Left lung (tissue), 4 donors: ENCODE measurements at regions not wholly inside any gene's neighbourhood (a gene's known extent, or its start where the extent isn't known, plus 50 kb on each side); places are given as distances from the start of the nearest gene placed in this dataset.

ENCODE experiments used
- ATAC-seq: fragments of 200-7000 bp; cut with Tn5 transposase; one replicate; pipeline ENCODE4 v1.9.1; 2020; ENCODE audit warnings: moderate library complexity
- DNase-seq, 4 donors: peaks; one replicate each; pipeline ENCODE4 v3.0.0-alpha.2; 2013 to 2020
- H3K27ac ChIP-seq, 2 donors: fragments of 200-600 bp; sonication (generic) in 1 of 2; one replicate each; pipeline versions ENCODE4 v1.5.0 to v1.8.0; 2020 to 2021
- H3K27me3 ChIP-seq, 2 donors: fragments of 200-600 bp; sonication (generic) in 1 of 2; one replicate each; pipeline versions ENCODE4 v1.5.0 to v1.8.0; 2020 to 2021
- H3K36me3 ChIP-seq, 2 donors: fragments of 200-600 bp; sonication (generic) in 1 of 2; one replicate each; pipeline versions ENCODE4 v1.5.0 to v1.8.0; 2020 to 2021
- H3K4me1 ChIP-seq, 2 donors: fragments of 200-600 bp; one replicate each; pipeline ENCODE4 v1.8.0; 2021
- H3K4me3 ChIP-seq, 2 donors: fragments of 200-600 bp; sonication (generic) in 1 of 2; one replicate each; pipeline versions ENCODE4 v1.5.0 to v1.8.0; 2020 to 2021; ENCODE audit warnings: mild to moderate bottlenecking in 1 of 2
- H3K9me3 ChIP-seq, 2 donors: fragments of 200-600 bp; sonication (generic) in 1 of 2; one replicate each; pipeline versions ENCODE4 v1.5.0 to v1.8.0; 2020 to 2021
- intact Hi-C, 2 donors: fragments of 100-400 bp; cut with DNase I; formaldehyde crosslinking; loops; one replicate each; pipeline versions ENCODE4 v1.11.2 to v1.14.2; 2022
- TF ChIP-seq, protein P1 (sequence below), 2 donors: fragments of 200-600 bp; sonication (generic) in 1 of 2; IDR thresholded peaks; one replicate each; pipeline versions ENCODE4 v1.5.0 to v1.8.0; 2021; ENCODE audit warnings: antibody characterized with exemption in 2 of 2
- donor health status: DM: no; HTN: yes; CAD: no.
- donor health status: DM: no; HTN: no; CAD: no.

DNA sequence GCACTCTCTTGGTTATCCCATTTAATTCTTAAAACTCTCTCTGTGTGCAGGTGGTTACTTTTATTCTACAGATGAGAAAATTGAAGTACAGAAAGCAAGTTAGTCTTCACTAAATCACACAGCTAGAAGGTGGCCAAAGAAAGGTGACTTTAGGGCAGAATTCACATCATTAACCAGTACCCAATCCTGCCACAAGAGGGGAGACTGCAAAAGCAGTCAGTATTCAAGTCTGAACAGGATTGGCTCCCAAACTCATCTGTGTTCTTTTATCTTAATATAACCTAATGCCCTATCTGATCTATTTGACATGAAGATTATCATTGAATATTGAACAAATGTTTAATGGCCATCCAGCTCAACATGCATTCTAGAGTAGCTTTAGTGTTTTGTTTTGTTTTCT, 225.3 kb upstream of the FAM83B start:
- TF ChIP-seq, protein P1, sequence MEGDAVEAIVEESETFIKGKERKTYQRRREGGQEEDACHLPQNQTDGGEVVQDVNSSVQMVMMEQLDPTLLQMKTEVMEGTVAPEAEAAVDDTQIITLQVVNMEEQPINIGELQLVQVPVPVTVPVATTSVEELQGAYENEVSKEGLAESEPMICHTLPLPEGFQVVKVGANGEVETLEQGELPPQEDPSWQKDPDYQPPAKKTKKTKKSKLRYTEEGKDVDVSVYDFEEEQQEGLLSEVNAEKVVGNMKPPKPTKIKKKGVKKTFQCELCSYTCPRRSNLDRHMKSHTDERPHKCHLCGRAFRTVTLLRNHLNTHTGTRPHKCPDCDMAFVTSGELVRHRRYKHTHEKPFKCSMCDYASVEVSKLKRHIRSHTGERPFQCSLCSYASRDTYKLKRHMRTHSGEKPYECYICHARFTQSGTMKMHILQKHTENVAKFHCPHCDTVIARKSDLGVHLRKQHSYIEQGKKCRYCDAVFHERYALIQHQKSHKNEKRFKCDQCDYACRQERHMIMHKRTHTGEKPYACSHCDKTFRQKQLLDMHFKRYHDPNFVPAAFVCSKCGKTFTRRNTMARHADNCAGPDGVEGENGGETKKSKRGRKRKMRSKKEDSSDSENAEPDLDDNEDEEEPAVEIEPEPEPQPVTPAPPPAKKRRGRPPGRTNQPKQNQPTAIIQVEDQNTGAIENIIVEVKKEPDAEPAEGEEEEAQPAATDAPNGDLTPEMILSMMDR (IDR thresholded peaks at IDR 0.05), result peak in 1 of 2 donors; percentile 27
- intact Hi-C loops, result no loop called here
- H3K27me3 ChIP-seq, result no peaks in the 10 kb centered on the region
- H3K4me1 ChIP-seq, result no peaks in the 10 kb centered on the region
- no peak overlapping the region for H3K4me3 ChIP-seq
- DNase-seq, result no peak
- no peak overlapping the region for H3K27ac ChIP-seq
- no peak for ATAC-seq
- no peaks in the 10 kb centered on the region for H3K9me3 ChIP-seq
- H3K36me3 ChIP-seq, result no peaks in the 10 kb centered on the region

DNA sequence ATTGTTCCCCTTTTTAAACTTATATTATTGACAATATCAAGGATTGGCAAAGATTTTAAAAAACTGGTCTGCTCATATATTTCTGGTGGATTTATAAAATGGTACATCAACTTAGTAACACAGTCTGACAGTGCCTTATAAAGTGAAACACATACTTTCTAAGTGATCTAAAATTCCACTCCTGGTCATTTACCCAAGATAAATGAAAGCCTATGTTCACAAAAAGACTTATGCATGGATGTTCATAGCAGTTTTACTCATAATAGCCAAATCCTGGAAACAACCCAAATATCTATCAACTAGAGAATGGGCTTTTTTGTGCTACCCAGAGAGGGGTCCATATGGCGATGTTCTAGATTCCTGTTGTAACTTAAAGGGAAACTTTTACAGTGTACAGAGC, 222.4 kb upstream of the FAM83B start:
- Histone ChIP-seq H3K9me3 (no peaks in the 10 kb centered on the region), H3K4me1 (no peaks in the 10 kb centered on the region), H3K4me3 (no peak overlapping the region), H3K36me3 (no peaks in the 10 kb centered on the region), H3K27ac (no peak overlapping the region), H3K27me3 (no peaks in the 10 kb centered on the region)
- TF ChIP-seq, protein P1 (IDR thresholded peaks at IDR 0.05), result no peak
- no peak for DNase-seq
- no peak for ATAC-seq
- intact Hi-C loops, result no loop called here

DNA sequence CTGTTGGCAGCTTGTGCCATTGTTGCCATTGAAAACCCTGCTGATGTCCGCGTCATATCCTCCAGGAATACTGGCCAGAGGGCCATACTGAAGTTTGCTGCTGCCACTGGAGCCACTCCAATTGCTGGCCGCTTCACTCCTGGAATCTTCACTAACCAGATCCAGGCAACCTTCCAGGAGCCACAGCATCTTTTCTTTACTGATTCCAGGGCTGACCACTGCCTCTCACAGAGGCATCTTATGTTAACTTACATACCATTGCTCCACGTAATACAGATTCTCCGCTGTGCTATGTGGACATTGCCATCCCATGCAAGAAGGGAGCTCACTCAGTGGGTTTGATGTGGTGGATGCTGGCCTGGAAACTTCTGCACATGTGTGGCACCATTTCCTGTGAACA, 221.8 kb upstream of the FAM83B start:
- no peak for DNase-seq
- H3K9me3 ChIP-seq, result no peaks in the 10 kb centered on the region
- no peak overlapping the region for H3K4me3 ChIP-seq
- H3K36me3 ChIP-seq, result no peaks in the 10 kb centered on the region
- TF ChIP-seq, protein P1 (IDR thresholded peaks at IDR 0.05), result no peak
- intact Hi-C loops, result no loop called here
- no peak overlapping the region for H3K27ac ChIP-seq
- H3K4me1 ChIP-seq, result no peaks in the 10 kb centered on the region
- ATAC-seq, result no peak
- no peaks in the 10 kb centered on the region for H3K27me3 ChIP-seq

DNA sequence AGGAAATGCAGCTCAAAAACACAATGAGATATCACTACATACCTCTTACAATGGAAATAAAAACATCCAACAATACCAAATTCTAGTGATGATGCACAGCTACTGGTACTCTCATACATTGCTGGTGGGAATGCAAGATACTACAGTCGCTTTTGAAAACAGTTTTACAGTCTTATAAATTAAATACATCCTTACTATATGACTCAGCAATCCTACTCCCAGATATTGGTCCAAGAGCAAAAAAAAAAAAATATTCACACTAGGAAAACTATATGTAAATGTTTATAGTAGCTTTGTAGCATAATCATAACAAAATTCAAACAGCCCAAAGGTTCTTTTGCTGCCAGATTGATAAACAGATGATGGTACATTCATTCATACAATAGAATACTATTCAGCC, 217.4 kb upstream of the FAM83B start:
- Histone ChIP-seq H3K27ac (no peak overlapping the region), H3K9me3 (no peaks in the 10 kb centered on the region), H3K36me3 (no peaks in the 10 kb centered on the region), H3K4me1 (no peaks in the 10 kb centered on the region), H3K4me3 (no peak overlapping the region), H3K27me3 (no peaks in the 10 kb centered on the region)
- DNase-seq (no peak), ATAC-seq (no peak)
- intact Hi-C loops, result no loop called here
- TF ChIP-seq, protein P1 (IDR thresholded peaks at IDR 0.05), result no peak

DNA sequence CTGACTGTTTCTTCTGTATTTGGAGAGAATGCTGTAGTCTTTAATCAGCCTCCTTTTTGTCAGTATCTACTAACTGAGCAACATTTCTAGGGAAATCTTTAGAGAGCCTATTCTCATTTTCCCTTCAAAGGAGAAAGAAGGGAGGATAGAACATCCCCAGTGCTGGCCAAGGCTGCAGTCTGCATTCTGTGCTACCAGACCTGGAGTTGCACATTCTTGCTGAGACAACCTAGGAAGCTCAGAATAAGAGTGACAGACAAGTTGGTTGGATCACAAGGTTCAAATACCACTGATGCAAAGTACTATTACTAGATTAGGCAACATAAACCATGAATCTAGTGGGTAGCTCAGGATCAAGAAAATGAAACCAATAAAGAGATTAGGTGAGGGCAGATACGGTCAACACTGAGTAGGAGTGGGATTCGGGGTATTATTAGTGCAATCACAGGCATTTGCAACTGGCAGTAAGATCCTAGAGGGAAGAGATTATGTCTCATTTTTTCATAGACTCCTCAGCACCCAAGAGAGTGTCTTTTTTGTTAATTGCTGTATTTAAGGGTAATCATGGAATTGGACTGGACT, 213.5 kb upstream of the FAM83B start:
- intact Hi-C loops, result no loop called here
- no peaks in the 10 kb centered on the region for H3K27me3 ChIP-seq

More for the DNA sequence above, 213.5 kb upstream of the FAM83B start:
- no peak for DNase-seq
- no peak for ATAC-seq
- Histone ChIP-seq H3K4me1 (no peaks in the 10 kb centered on the region), H3K9me3 (no peaks in the 10 kb centered on the region), H3K36me3 (no peaks in the 10 kb centered on the region), H3K4me3 (no peak overlapping the region), H3K27ac (no peak overlapping the region)
- TF ChIP-seq, protein P1 (IDR thresholded peaks at IDR 0.05), result no peak
